Testis (tissue), 2 donors: ENCODE measurements at regions not wholly inside any gene's neighbourhood (a gene's known extent, or its start where the extent isn't known, plus 50 kb on each side); places are given as distances from the start of the nearest gene placed in this dataset.

Experiments used
- CTCF ChIP-seq, 3 experiments: fragments of 450-650 bp in 2 of 3; fragments of 200-600 bp in 1 of 3; sonication (generic) in 1 of 3; IDR thresholded peaks; one replicate each; pipeline ENCODE4 v1.5.1; 2016 to 2019; ENCODE audit warnings: antibody characterized with exemption in 3 of 3, mild to moderate bottlenecking in 2 of 3, moderate library complexity in 1 of 3
- POLR2A ChIP-seq: fragments of 450-650 bp; IDR thresholded peaks from one replicate; pipeline ENCODE4 v1.6.1; 2017; ENCODE audit warnings: antibody characterized with exemption, mild to moderate bottlenecking, moderate library complexity

GRCh38 chr3:94778289-94778688, 715.4 kb downstream of the NSUN3 start:
- TF ChIP-seq CTCF (IDR thresholded peaks at IDR 0.05): no peak
- TF ChIP-seq POLR2A: no peak
